Activated T-cell treated with anti-CD3 and anti-CD28 coated beads, Interleukin-2, amount 50 U/mL, for 24 hours (primary cell): ENCODE measurements at regions not wholly inside any gene's neighbourhood (a gene's known extent, or its start where the extent isn't known, plus 50 kb on each side); places are given as distances from the start of the nearest gene placed in this dataset.

Source experiments
- DNase-seq: peaks from one replicate; pipeline ENCODE4 v3.0.0-alpha.2; 2020
- H3K27ac Mint-ChIP-seq: 2 replicates; pipeline ENCODE4 v1.8.0; 2020; ENCODE audit warnings: mild to moderate bottlenecking, mixed read lengths
- H3K27me3 Mint-ChIP-seq: 2 replicates; pipeline ENCODE4 v1.8.0; 2020; ENCODE audit warnings: mixed read lengths
- H3K36me3 Mint-ChIP-seq: 2 replicates; pipeline ENCODE4 v1.8.0; 2020; ENCODE audit warnings: low read depth, mixed read lengths
- H3K4me1 Mint-ChIP-seq: 2 replicates; pipeline ENCODE4 v1.8.0; 2020; ENCODE audit warnings: low read depth, mixed read lengths
- H3K4me3 Mint-ChIP-seq: 2 replicates; pipeline ENCODE4 v1.8.0; 2020; ENCODE audit warnings: mild to moderate bottlenecking, moderate library complexity, mixed read lengths
- H3K9me3 Mint-ChIP-seq: 2 replicates; pipeline ENCODE4 v1.8.0; 2020; ENCODE audit warnings: mixed read lengths

- no peaks in the 10 kb centered on the region for H3K9me3 Mint-ChIP-seq
- no peaks in the 10 kb centered on the region for H3K36me3 Mint-ChIP-seq
- H3K27ac Mint-ChIP-seq, result no peak overlapping the region
- no peak for DNase-seq
- no peaks in the 10 kb centered on the region for H3K4me1 Mint-ChIP-seq
- H3K4me3 Mint-ChIP-seq, result no peak overlapping the region
- no peaks in the 10 kb centered on the region for H3K27me3 Mint-ChIP-seq
These were observed 121.1 kb downstream of the PDCD6IP start for GRCh38 chr3:33919312-33920120.

GRCh38 chr3:33920511-33920910 lies 122.1 kb downstream of the PDCD6IP start:
- H3K4me3 Mint-ChIP-seq, result no peak overlapping the region

GRCh38 chr3:33921608-33922007 lies 123.2 kb downstream of the PDCD6IP start:
- Mint-ChIP-seq H3K9me3 (no peaks in the 10 kb centered on the region), H3K27ac (no peak overlapping the region), H3K4me3 (no peak overlapping the region), H3K4me1 (no peaks in the 10 kb centered on the region), H3K27me3 (no peaks in the 10 kb centered on the region), H3K36me3 (no peaks in the 10 kb centered on the region)
- no peak for DNase-seq

More at GRCh38 chr3:33920511-33920910, 122.1 kb downstream of the PDCD6IP start:
- Mint-ChIP-seq H3K27ac (no peak overlapping the region), H3K4me1 (no peaks in the 10 kb centered on the region), H3K36me3 (no peaks in the 10 kb centered on the region), H3K27me3 (no peaks in the 10 kb centered on the region), H3K9me3 (no peaks in the 10 kb centered on the region)
- no peak for DNase-seq

GRCh38 chr3:33926998-33927605 lies 128.7 kb downstream of the PDCD6IP start:
- Mint-ChIP-seq H3K27me3 (no peaks in the 10 kb centered on the region), H3K36me3 (no peaks in the 10 kb centered on the region), H3K4me1 (no peaks in the 10 kb centered on the region), H3K4me3 (no peak overlapping the region), H3K27ac (no peak overlapping the region), H3K9me3 (no peaks in the 10 kb centered on the region)
- no peak for DNase-seq

- Mint-ChIP-seq H3K9me3 (no peaks in the 10 kb centered on the region), H3K36me3 (no peaks in the 10 kb centered on the region), H3K4me1 (no peaks in the 10 kb centered on the region), H3K27me3 (no peaks in the 10 kb centered on the region), H3K4me3 (no peak overlapping the region), H3K27ac (no peak overlapping the region)
- DNase-seq, result no peak
These were observed 131.4 kb downstream of the PDCD6IP start for GRCh38 chr3:33929813-33930212.

- no peak overlapping the region for H3K4me3 Mint-ChIP-seq
- H3K36me3 Mint-ChIP-seq, result no peaks in the 10 kb centered on the region
- H3K9me3 Mint-ChIP-seq, result no peaks in the 10 kb centered on the region
- H3K27me3 Mint-ChIP-seq, result peaks cover 2% of the 10 kb centered on the region
- H3K4me1 Mint-ChIP-seq, result no peaks in the 10 kb centered on the region
- H3K27ac Mint-ChIP-seq, result no peak overlapping the region
- DNase-seq, result no peak
These were observed 133.1 kb downstream of the PDCD6IP start for GRCh38 chr3:33931512-33931911.

- H3K36me3 Mint-ChIP-seq, result no peaks in the 10 kb centered on the region
- H3K4me1 Mint-ChIP-seq, result no peaks in the 10 kb centered on the region
- H3K27me3 Mint-ChIP-seq, result peaks cover 7% of the 10 kb centered on the region
- no peak for DNase-seq
- no peaks in the 10 kb centered on the region for H3K9me3 Mint-ChIP-seq
- no peak overlapping the region for H3K4me3 Mint-ChIP-seq
- H3K27ac Mint-ChIP-seq, result no peak overlapping the region
These were observed 133.8 kb downstream of the PDCD6IP start for GRCh38 chr3:33932010-33932764.

GRCh38 chr3:33936171-33936920 lies 137.9 kb downstream of the PDCD6IP start:
- Mint-ChIP-seq H3K4me1 (peaks cover 6% of the 10 kb centered on the region), H3K4me3 (no peak overlapping the region), H3K36me3 (no peaks in the 10 kb centered on the region), H3K9me3 (no peaks in the 10 kb centered on the region), H3K27me3 (peaks cover 13% of the 10 kb centered on the region), H3K27ac (no peak overlapping the region)
- DNase-seq, result no peak

GRCh38 chr3:33936921-33937525 lies 138.6 kb downstream of the PDCD6IP start:
- Mint-ChIP-seq H3K4me1 (peaks cover 13% of the 10 kb centered on the region), H3K36me3 (no peaks in the 10 kb centered on the region), H3K27me3 (peaks cover 13% of the 10 kb centered on the region), H3K4me3 (no peak overlapping the region), H3K9me3 (no peaks in the 10 kb centered on the region), H3K27ac (no peak overlapping the region)
- DNase-seq, result no peak

GRCh38 chr3:33937628-33938027 lies 139.2 kb downstream of the PDCD6IP start:
- DNase-seq, result no peak
- Mint-ChIP-seq H3K9me3 (no peaks in the 10 kb centered on the region), H3K4me1 (peaks cover 17% of the 10 kb centered on the region), H3K36me3 (no peaks in the 10 kb centered on the region), H3K27ac (no peak overlapping the region), H3K27me3 (peaks cover 13% of the 10 kb centered on the region), H3K4me3 (no peak overlapping the region)

GRCh38 chr3:33940149-33940548 lies 141.7 kb downstream of the PDCD6IP start:
- H3K27ac Mint-ChIP-seq, result no peak overlapping the region
- no peak for DNase-seq
- peaks cover 20% of the 10 kb centered on the region for H3K4me1 Mint-ChIP-seq
- H3K9me3 Mint-ChIP-seq, result no peaks in the 10 kb centered on the region
- H3K36me3 Mint-ChIP-seq, result no peaks in the 10 kb centered on the region
- H3K27me3 Mint-ChIP-seq, result peaks cover 13% of the 10 kb centered on the region
- no peak overlapping the region for H3K4me3 Mint-ChIP-seq

GRCh38 chr3:33940736-33941135 lies 142.3 kb downstream of the PDCD6IP start:
- Mint-ChIP-seq H3K9me3 (no peaks in the 10 kb centered on the region), H3K27me3 (peaks cover 13% of the 10 kb centered on the region), H3K36me3 (no peaks in the 10 kb centered on the region), H3K4me1 (peaks cover 20% of the 10 kb centered on the region), H3K27ac (no peak overlapping the region), H3K4me3 (no peak overlapping the region)
- DNase-seq, result no peak

- no peaks in the 10 kb centered on the region for H3K36me3 Mint-ChIP-seq
- peaks cover 10% of the 10 kb centered on the region for H3K27me3 Mint-ChIP-seq
- no peak for DNase-seq
- no peak overlapping the region for H3K27ac Mint-ChIP-seq
- H3K4me3 Mint-ChIP-seq, result no peak overlapping the region
- H3K9me3 Mint-ChIP-seq, result no peaks in the 10 kb centered on the region
- H3K4me1 Mint-ChIP-seq, result peaks cover 20% of the 10 kb centered on the region
These were observed 143.4 kb downstream of the PDCD6IP start for GRCh38 chr3:33941804-33942203.
